NCI-H2196 treated with DMSO at 0.1 percent for 48 hours (cell line): ENCODE measurements at regions not wholly inside any gene's neighbourhood (a gene's known extent, or its start where the extent isn't known, plus 50 kb on each side); places are given as distances from the start of the nearest gene placed in this dataset.
"Not testable (repeated sequence)": the region's sequence is repeated elsewhere in the genome, so short reads cannot be mapped to it uniquely, and the experiment has no call there.

ENCODE experiments used
- DNase-seq: peaks from one replicate; lab custom pipeline; 2025; ENCODE audit not compliant: unreplicated experiment; lab: John Stamatoyannopoulos, UW

- DNase-seq = no peak
Observed at GRCh38 chr13:65330287-65330686, 1899.8 kb downstream of the PCDH9 start.

GRCh38 chr13:65323192-65323591 is 1906.9 kb downstream of the PCDH9 start:
- DNase-seq = not testable (repeated sequence)

GRCh38 chr13:65321423-65321822 is 1908.7 kb downstream of the PCDH9 start:
- not testable (repeated sequence) for DNase-seq

GRCh38 chr13:65314008-65314407 is 1916.1 kb downstream of the PCDH9 start:
- no peak for DNase-seq

GRCh38 chr13:65310663-65311328 is 1919.3 kb downstream of the PCDH9 start:
- no peak for DNase-seq

- DNase-seq = no peak
Observed at GRCh38 chr13:65309906-65310305, 1920.2 kb downstream of the PCDH9 start.

GRCh38 chr13:65308729-65309128 is 1921.4 kb downstream of the PCDH9 start:
- not testable (repeated sequence) for DNase-seq

GRCh38 chr13:65307056-65307455 is 1923.1 kb downstream of the PCDH9 start:
- no peak for DNase-seq

GRCh38 chr13:65302691-65303090 is 1927.4 kb downstream of the PCDH9 start:
- DNase-seq = no peak

GRCh38 chr13:65301506-65301905 is 1928.6 kb downstream of the PCDH9 start:
- no peak for DNase-seq

GRCh38 chr13:65300220-65300619 is 1929.9 kb downstream of the PCDH9 start:
- DNase-seq = no peak

- no peak for DNase-seq
Observed at GRCh38 chr13:65293530-65294198, 1936.5 kb downstream of the PCDH9 start.

GRCh38 chr13:65292488-65292901 is 1937.6 kb downstream of the PCDH9 start:
- DNase-seq = no peak

- no peak for DNase-seq
Observed at GRCh38 chr13:65287405-65287804, 1942.7 kb downstream of the PCDH9 start.

- no peak for DNase-seq
Observed at GRCh38 chr13:65275838-65276630, 1954.1 kb downstream of the PCDH9 start.

- no peak for DNase-seq
Observed at GRCh38 chr13:65275108-65275507, 1955.0 kb downstream of the PCDH9 start.

- DNase-seq = not testable (repeated sequence)
Observed at GRCh38 chr13:65273811-65274420, 1956.2 kb downstream of the PCDH9 start.

GRCh38 chr13:65268009-65268408 is 1962.1 kb downstream of the PCDH9 start:
- no peak for DNase-seq

- DNase-seq = no peak
Observed at GRCh38 chr13:65265988-65266387, 1964.1 kb downstream of the PCDH9 start.

GRCh38 chr13:65264066-65264465 is 1966.1 kb downstream of the PCDH9 start:
- no peak for DNase-seq
